ENCODE measurements at regions not wholly inside any gene's neighbourhood (a gene's known extent, or its start where the extent isn't known, plus 50 kb on each side); places are given as distances from the start of the nearest gene placed in this dataset.

DNA sequence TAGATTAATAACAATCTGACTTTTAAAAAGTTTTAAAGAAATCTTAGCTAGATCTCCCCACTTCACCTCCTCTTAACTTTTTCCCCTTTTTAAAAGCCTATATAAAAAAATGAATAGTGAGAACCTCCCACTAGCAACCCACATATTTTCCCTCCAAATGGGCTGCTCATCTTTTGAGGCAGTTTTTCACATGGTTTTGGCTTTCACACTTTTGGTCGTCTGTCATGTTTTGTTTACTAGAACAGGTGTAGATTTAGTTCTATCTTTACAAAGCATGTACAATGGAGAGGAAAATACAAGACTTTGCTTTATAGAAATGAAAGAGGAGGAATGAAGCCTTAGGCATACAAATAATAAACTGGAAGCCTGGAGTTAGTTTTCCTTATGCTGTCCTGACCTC, 126.7 kb upstream of the EOMES start:
- BruUV-seq (replicated peaks): no TSS peak
- Histone ChIP-seq H3K27ac (ENCODE audit: extremely low read length, insufficient read depth, low read length) (no peak overlapping the region), H3K9ac (ENCODE audit: insufficient read depth, low read depth, low read length) (no peak overlapping the region), H3K36me3 (replicated peaks in 1 of 2; ENCODE audit: control insufficient read depth in 1 of 2, insufficient read depth in 2 of 2, low read length in 2 of 2) (no peaks in the 10 kb centered on the region), H4K20me1 (ENCODE audit: insufficient read depth, low read length) (no peaks in the 10 kb centered on the region), H3K9me3 (ENCODE audit: low read length) (peaks cover 13% of the 10 kb centered on the region), H3K4me1 (ENCODE audit: insufficient read depth, low read length) (no peaks in the 10 kb centered on the region), H3K79me2 (ENCODE audit: insufficient read depth, low read length) (no peaks in the 10 kb centered on the region), H3K4me2 (ENCODE audit: low read depth, low read length) (no peak overlapping the region), H3K27me3 (ENCODE audit: control insufficient read depth in 1 of 2, insufficient read depth in 2 of 2, low read length in 2 of 2) (no peaks in the 10 kb centered on the region), H2AFZ (ENCODE audit: low read length) (no peak overlapping the region), H3K4me3 (replicated peaks in 1 of 3; ENCODE audit: insufficient read depth in 1 of 3, low read depth in 2 of 3, low read length in 3 of 3) (no peak overlapping the region)
- intact Hi-C loops (cut with micrococcal nuclease; ENCODE audit: unreplicated experiment) (no loop called here), in situ Hi-C loops (cut with HindIII; ENCODE audit: extremely low pct_ligation_motif_present, low pct_unique_long_range_greater_than_20kb) (no loop called here)
- POLR2A ChIA-PET: no interaction called here
- TF ChIP-seq RCOR2 (CRISPR knock-in tag; IDR thresholded peaks at IDR 0.05) (no peak), ZNF562 (CRISPR knock-in tag; IDR thresholded peaks at IDR 0.05; ENCODE audit: borderline replicate concordance) (no peak), ZMYM2 (CRISPR knock-in tag; IDR thresholded peaks at IDR 0.05) (no peak), FIP1L1 (IDR thresholded peaks at IDR 0.05; ENCODE audit: borderline replicate concordance, insufficient read depth, low read depth, low read length) (no peak), RAD21 (CRISPR knock-in tag; IDR thresholded peaks at IDR 0.05) (no peak), ZNF205 (CRISPR knock-in tag; IDR thresholded peaks at IDR 0.05) (no peak), PAX8 (CRISPR knock-in tag; IDR thresholded peaks at IDR 0.05; ENCODE audit: borderline replicate concordance) (no peak), HOXA3 (CRISPR knock-in tag; IDR thresholded peaks at IDR 0.05) (no peak), SETDB1 (CRISPR knock-in tag; IDR thresholded peaks at IDR 0.05; ENCODE audit: borderline replicate concordance) (no peak), MYC (CRISPR knock-in tag; IDR thresholded peaks at IDR 0.05; ENCODE audit: borderline replicate concordance) (no peak), KMT2B (CRISPR knock-in tag; IDR thresholded peaks at IDR 0.05) (no peak), ZNF235 (CRISPR knock-in tag; IDR thresholded peaks at IDR 0.05; ENCODE audit: borderline replicate concordance) (no peak), ZNF34 (CRISPR knock-in tag; IDR thresholded peaks at IDR 0.05; ENCODE audit: borderline replicate concordance) (no peak), ATF7-NPFF (CRISPR knock-in tag; IDR thresholded peaks at IDR 0.05; ENCODE audit: low read depth) (no peak)
- TF ChIP-seq, protein P1, sequence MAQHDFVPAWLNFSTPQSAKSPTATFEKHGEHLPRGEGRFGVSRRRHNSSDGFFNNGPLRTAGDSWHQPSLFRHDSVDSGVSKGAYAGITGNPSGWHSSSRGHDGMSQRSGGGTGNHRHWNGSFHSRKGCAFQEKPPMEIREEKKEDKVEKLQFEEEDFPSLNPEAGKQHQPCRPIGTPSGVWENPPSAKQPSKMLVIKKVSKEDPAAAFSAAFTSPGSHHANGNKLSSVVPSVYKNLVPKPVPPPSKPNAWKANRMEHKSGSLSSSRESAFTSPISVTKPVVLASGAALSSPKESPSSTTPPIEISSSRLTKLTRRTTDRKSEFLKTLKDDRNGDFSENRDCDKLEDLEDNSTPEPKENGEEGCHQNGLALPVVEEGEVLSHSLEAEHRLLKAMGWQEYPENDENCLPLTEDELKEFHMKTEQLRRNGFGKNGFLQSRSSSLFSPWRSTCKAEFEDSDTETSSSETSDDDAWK (CRISPR knock-in tag; IDR thresholded peaks at IDR 0.05): no peak
- TF ChIP-seq, protein P2, sequence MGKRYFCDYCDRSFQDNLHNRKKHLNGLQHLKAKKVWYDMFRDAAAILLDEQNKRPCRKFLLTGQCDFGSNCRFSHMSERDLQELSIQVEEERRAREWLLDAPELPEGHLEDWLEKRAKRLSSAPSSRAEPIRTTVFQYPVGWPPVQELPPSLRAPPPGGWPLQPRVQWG (CRISPR knock-in tag; IDR thresholded peaks at IDR 0.05; ENCODE audit: borderline replicate concordance, low read depth): no peak
- TF ChIP-seq, protein P3, sequence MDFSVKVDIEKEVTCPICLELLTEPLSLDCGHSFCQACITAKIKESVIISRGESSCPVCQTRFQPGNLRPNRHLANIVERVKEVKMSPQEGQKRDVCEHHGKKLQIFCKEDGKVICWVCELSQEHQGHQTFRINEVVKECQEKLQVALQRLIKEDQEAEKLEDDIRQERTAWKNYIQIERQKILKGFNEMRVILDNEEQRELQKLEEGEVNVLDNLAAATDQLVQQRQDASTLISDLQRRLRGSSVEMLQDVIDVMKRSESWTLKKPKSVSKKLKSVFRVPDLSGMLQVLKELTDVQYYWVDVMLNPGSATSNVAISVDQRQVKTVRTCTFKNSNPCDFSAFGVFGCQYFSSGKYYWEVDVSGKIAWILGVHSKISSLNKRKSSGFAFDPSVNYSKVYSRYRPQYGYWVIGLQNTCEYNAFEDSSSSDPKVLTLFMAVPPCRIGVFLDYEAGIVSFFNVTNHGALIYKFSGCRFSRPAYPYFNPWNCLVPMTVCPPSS (IDR thresholded peaks at IDR 0.05): no peak
- CTCF ChIA-PET (ENCODE audit: low intra/inter-chr PET ratio, low total read pairs): no interaction called here
- 0% methylated on average over 1 of the region's 1 CpG for WGBS (ENCODE audit: low lambda C conversion rate)
- no peak for ATAC-seq
- no peak for DNase-seq (ENCODE audit: low spot score)
- FAIRE-seq: no peak

Data from HepG2 (cell line).